Stomach smooth muscle (tissue), 2 donors: ENCODE measurements at regions not wholly inside any gene's neighbourhood (a gene's known extent, or its start where the extent isn't known, plus 50 kb on each side); places are given as distances from the start of the nearest gene placed in this dataset.

Experiments used
- H3K27ac ChIP-seq: one replicate; pipeline ENCODE4 v1.7.0; 2013; ENCODE audit warnings: mild to moderate bottlenecking, low read length, inconsistent platforms
- H3K27me3 ChIP-seq, 2 donors: one replicate each; pipeline ENCODE4 v1.7.0; 2013; ENCODE audit warnings: low read length in 2 of 2; ENCODE audit not compliant: insufficient read depth in 2 of 2, control insufficient read depth in 1 of 2
- H3K36me3 ChIP-seq, 2 donors: one replicate each; pipeline ENCODE4 v1.7.0; 2013; ENCODE audit warnings: low read length in 2 of 2; ENCODE audit not compliant: control insufficient read depth in 2 of 2, insufficient read depth in 2 of 2
- H3K4me1 ChIP-seq: one replicate; pipeline ENCODE4 v1.7.0; 2013; ENCODE audit warnings: low read length; ENCODE audit not compliant: control insufficient read depth, insufficient read depth
- H3K4me3 ChIP-seq, 2 donors: one replicate each; pipeline ENCODE4 v1.7.0; 2013; ENCODE audit warnings: low read length in 2 of 2
- H3K9ac ChIP-seq, 2 donors: one replicate each; pipeline ENCODE4 v1.7.0; 2013; ENCODE audit warnings: low read length in 2 of 2, mild to moderate bottlenecking in 1 of 2
- H3K9me3 ChIP-seq, 2 donors: one replicate each; pipeline ENCODE4 v1.7.0; 2013; ENCODE audit warnings: low read length in 2 of 2; ENCODE audit not compliant: control insufficient read depth in 2 of 2
- donor health status: healthy.
- donor health status: Pancreatic carcinoma.

GRCh38 chr17:15090533-15090932 lies 174.6 kb downstream of the PMP22 start:
- Histone ChIP-seq H3K36me3 (no peaks in the 10 kb centered on the region), H3K4me3 (no peak overlapping the region), H3K4me1 (no peaks in the 10 kb centered on the region), H3K9me3 (no peaks in the 10 kb centered on the region), H3K27me3 (no peaks in the 10 kb centered on the region), H3K9ac (no peak overlapping the region), H3K27ac (no peak overlapping the region)

GRCh38 chr17:15087946-15088345 lies 177.2 kb downstream of the PMP22 start:
- Histone ChIP-seq H3K4me3 (no peak overlapping the region), H3K9ac (no peak overlapping the region), H3K36me3 (no peaks in the 10 kb centered on the region), H3K9me3 (peaks cover 0 to 2% of the 10 kb centered on the region in 2 donors), H3K4me1 (no peaks in the 10 kb centered on the region), H3K27me3 (peaks cover 0 to 3% of the 10 kb centered on the region in 2 donors), H3K27ac (no peak overlapping the region)

- H3K27ac ChIP-seq, result no peak overlapping the region
- peaks cover 0 to 2% of the 10 kb centered on the region in 2 donors for H3K9me3 ChIP-seq
- no peaks in the 10 kb centered on the region for H3K4me1 ChIP-seq
- peaks cover 0 to 3% of the 10 kb centered on the region in 2 donors for H3K27me3 ChIP-seq
- no peak overlapping the region for H3K4me3 ChIP-seq
- no peak overlapping the region for H3K9ac ChIP-seq
- no peaks in the 10 kb centered on the region for H3K36me3 ChIP-seq
These were observed 178.3 kb downstream of the PMP22 start for GRCh38 chr17:15086776-15087295.

- Histone ChIP-seq H3K27ac (no peak overlapping the region), H3K4me3 (no peak overlapping the region), H3K4me1 (no peaks in the 10 kb centered on the region), H3K9ac (no peak overlapping the region), H3K9me3 (peaks cover 0 to 2% of the 10 kb centered on the region in 2 donors), H3K27me3 (peaks cover 0 to 3% of the 10 kb centered on the region in 2 donors), H3K36me3 (no peaks in the 10 kb centered on the region)
These were observed 179.0 kb downstream of the PMP22 start for GRCh38 chr17:15085890-15086677.

- no peak overlapping the region for H3K9ac ChIP-seq
- H3K36me3 ChIP-seq, result no peaks in the 10 kb centered on the region
- H3K27me3 ChIP-seq, result peaks cover 0 to 3% of the 10 kb centered on the region in 2 donors
- no peak overlapping the region for H3K4me3 ChIP-seq
- no peaks in the 10 kb centered on the region for H3K4me1 ChIP-seq
- no peak overlapping the region for H3K27ac ChIP-seq
- H3K9me3 ChIP-seq, result peaks cover 0 to 2% of the 10 kb centered on the region in 2 donors
These were observed 181.9 kb downstream of the PMP22 start for GRCh38 chr17:15083225-15083624.

- no peaks in the 10 kb centered on the region for H3K4me1 ChIP-seq
- H3K27me3 ChIP-seq, result peaks cover 0 to 3% of the 10 kb centered on the region in 2 donors
- H3K9me3 ChIP-seq, result peaks cover 0 to 2% of the 10 kb centered on the region in 2 donors
- H3K36me3 ChIP-seq, result no peaks in the 10 kb centered on the region
- no peak overlapping the region for H3K9ac ChIP-seq
- no peak overlapping the region for H3K4me3 ChIP-seq
- H3K27ac ChIP-seq, result no peak overlapping the region
These were observed 184.1 kb downstream of the PMP22 start for GRCh38 chr17:15081008-15081407.

GRCh38 chr17:15078570-15078969 lies 186.6 kb downstream of the PMP22 start:
- Histone ChIP-seq H3K27me3 (no peaks in the 10 kb centered on the region), H3K9ac (no peak overlapping the region), H3K9me3 (no peaks in the 10 kb centered on the region), H3K36me3 (no peaks in the 10 kb centered on the region), H3K27ac (no peak overlapping the region), H3K4me1 (no peaks in the 10 kb centered on the region), H3K4me3 (no peak overlapping the region)

GRCh38 chr17:15076991-15077663 lies 188.0 kb downstream of the PMP22 start:
- H3K27ac ChIP-seq, result no peak overlapping the region
- H3K4me3 ChIP-seq, result no peak overlapping the region
- no peaks in the 10 kb centered on the region for H3K4me1 ChIP-seq
- no peaks in the 10 kb centered on the region for H3K36me3 ChIP-seq
- H3K27me3 ChIP-seq, result no peaks in the 10 kb centered on the region
- no peaks in the 10 kb centered on the region for H3K9me3 ChIP-seq
- H3K9ac ChIP-seq, result no peak overlapping the region

- Histone ChIP-seq H3K36me3 (no peaks in the 10 kb centered on the region), H3K27ac (no peak overlapping the region), H3K9ac (no peak overlapping the region), H3K4me1 (no peaks in the 10 kb centered on the region), H3K9me3 (no peaks in the 10 kb centered on the region), H3K27me3 (peaks cover 0 to 4% of the 10 kb centered on the region in 2 donors), H3K4me3 (no peak overlapping the region)
These were observed 213.2 kb downstream of the PMP22 start for GRCh38 chr17:15051933-15052332.

GRCh38 chr17:15049795-15050160 lies 215.3 kb downstream of the PMP22 start:
- Histone ChIP-seq H3K9ac (no peak overlapping the region), H3K36me3 (no peaks in the 10 kb centered on the region), H3K4me1 (no peaks in the 10 kb centered on the region), H3K4me3 (no peak overlapping the region), H3K9me3 (no peaks in the 10 kb centered on the region), H3K27me3 (peaks cover 0 to 4% of the 10 kb centered on the region in 2 donors), H3K27ac (no peak overlapping the region)
